NCI-H2171 treated with DMSO at 0.1 percent for 48 hours (cell line): ENCODE measurements at regions not wholly inside any gene's neighbourhood (a gene's known extent, or its start where the extent isn't known, plus 50 kb on each side); places are given as distances from the start of the nearest gene placed in this dataset.

Experiments
- DNase-seq: peaks from one replicate; lab custom pipeline; 2025; lab: John Stamatoyannopoulos, UW

DNA sequence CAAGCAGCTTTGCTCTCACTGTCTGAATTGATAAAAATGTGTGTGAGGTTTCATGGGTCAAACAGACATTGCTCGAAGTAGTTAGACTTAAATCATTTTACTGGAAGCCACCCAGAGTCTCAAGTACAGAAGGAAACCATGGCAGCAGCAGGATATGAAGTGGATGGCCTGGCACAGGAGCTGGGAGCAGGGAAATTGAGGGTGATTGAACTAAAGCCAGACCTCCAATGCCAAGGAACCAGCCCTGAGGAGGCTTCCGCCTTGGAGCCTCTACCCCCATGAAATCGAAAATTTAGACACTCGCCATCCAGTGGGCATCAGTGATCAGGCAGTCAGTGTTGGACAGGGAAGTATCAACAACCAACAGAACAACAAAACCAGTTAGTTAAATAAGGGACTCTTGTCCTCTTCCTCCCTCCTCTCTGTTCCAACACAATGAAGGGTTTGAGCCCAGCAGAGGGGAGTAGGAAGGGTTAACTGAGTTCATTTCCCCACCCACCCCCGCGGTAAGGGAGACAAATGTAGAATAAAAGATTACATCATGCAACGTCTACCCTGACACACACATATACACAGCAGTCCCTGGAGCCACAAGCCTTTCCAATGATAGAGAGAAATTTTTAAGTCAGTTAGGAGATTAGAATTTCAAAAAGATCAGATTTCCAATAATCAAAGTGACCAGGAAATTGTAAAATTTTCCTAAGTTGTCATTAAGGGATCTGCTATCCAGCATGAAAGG is 156.3 kb downstream of the SLC16A9 start:
- no peak for DNase-seq

DNA sequence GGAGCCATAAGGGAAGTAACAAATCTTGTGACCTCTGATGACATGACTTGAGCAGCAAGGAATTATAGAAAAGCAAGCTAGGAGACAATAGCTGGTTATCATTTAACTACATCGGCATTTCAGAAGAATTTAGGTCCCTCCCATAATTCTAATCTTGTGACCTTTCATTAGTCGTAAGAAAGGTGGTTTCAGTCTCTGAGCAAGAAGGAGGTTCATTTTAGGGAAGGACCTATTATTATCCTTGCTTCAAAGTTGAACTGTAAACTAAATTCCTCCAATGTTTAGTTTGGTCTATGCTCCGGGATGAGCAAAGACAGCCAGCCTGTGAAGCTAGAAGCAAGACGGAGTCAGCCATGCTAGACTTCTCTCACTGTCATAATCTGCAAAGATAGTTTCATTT is 159.6 kb downstream of the SLC16A9 start:
- DNase-seq = no peak

DNA sequence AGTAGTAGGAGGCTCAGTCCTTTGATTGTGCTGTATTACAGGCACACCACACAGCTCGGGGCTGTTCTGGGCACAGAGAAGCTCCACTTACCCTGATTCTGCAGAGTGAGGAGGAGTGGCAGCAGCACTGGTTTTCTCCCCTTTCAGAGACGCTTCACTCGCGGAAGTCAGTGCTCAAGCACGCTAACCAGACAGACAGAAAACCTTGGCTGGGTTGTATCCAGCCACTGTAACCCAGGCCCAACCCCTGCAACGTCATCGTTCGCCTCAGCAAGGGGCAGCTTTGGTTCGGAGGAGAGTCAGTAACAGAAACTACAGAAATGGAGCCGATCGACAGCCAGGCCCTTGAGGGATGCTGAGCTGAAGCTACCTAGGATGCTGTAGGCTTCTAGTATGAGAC is 171.0 kb downstream of the SLC16A9 start:
- DNase-seq = no peak

DNA sequence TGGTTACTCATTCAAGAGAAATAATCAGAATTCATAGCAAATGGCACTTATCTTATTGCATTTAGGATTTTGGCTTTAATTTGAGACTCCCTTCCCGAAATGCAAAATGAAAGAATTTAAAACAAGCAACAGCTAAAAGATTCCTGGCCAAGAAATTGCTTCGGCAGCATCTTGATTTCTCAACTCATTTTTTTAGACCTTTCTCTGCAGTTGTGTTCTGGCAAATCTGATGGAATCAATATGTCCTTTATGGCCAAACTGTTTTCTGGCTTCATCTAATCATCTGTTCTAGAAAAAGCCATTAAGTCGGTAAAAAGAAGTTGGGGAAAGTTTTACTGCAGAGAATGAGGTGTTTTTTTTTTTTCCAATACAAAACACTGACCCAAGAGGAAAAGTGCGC is 172.1 kb downstream of the SLC16A9 start:
- no peak for DNase-seq

DNA sequence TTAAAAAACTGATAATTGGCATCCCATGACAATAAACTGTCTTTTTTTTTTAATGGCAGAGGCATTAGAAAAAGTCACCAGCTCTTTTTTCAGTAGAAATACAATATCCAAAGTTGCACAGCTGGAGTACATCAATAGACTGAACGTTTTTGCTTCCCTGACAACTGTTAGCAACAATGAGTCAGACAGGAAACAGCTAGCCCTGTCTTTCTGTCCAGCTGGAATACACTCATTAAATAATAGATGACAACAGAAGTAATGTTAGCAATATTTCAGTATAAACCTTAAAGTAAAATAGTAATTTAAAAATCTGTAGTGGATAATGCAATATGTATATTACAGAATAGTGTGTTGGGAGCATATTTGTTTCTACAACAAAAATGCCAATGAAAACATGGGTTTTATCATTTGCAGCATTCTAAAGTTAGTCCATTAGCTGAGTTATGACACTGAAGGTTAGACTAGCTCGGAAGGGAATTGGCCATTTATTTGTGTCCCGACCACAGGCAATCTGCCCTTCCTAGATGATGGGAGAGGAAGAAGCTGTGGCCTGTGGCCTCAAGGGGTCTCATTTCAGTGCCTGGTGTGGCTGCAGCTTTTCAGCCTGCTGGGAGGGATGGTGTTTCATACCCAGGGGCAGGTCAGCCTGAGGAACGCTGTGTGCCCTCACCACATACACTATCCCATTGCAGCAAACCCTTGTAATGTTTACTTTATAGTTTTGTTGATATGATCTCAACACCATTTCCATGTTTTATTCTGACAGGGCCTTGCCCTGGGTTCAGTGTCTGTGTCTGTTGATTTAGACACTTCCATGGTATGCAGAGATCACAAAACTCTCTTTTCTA is 173.3 kb downstream of the SLC16A9 start:
- no peak for DNase-seq

DNA sequence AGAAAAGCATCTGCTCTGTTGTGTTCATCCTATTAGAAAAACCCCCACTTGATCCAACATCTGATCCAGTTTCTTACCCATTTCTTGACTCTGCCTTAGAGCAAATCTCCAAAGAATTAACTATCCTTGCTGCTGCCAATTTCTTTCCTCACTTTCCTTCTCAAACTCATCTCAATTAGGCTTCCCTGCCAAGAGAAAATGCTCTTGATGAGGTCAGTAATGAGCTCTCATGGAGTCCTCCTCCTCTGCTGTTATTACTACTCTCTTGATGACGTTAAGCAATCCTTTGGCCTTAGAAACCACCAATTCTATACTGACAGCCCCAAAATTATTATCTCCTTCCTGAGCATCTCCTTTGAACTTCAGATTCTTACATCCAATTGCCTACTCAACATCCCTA is 162.0 kb upstream of the FAM13C start:
- DNase-seq = no peak

DNA sequence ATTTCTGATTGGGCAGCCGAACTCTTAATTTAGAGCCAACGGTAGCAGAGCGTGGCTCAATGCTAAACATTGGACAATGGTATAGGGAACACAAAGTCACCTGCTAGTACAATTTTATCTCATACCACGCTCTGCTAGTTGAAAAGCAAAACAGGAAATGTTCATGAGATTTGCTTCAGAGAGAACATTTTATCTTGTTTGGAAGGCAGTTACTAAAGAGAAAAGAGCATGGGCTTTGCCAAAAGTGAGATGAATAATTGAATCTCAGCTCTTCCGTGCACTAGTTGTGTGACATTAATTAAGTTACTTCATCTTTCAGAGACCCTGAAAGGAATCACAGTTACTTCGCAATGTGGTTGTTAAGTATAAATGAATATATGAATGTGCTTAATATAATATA is 161.5 kb upstream of the FAM13C start:
- no peak for DNase-seq

DNA sequence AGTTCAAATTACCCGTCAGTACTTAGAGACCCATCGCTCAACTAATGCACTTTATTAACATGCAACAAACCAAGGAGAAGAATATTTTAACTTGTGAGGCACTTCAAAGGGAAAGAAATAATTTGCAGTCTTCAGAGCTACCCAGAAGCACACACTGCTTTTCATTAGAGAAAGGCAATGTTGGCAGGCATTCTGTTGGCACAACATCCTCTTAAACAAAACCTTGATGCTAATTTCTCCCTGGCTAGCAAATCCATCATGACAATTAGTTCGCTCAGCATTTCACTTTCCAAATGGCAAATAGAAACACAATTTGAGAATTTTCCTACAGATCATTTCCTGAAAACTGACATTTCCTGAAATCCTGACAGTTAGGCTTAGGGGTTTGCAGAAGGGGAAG is 155.6 kb upstream of the FAM13C start:
- no peak for DNase-seq

DNA sequence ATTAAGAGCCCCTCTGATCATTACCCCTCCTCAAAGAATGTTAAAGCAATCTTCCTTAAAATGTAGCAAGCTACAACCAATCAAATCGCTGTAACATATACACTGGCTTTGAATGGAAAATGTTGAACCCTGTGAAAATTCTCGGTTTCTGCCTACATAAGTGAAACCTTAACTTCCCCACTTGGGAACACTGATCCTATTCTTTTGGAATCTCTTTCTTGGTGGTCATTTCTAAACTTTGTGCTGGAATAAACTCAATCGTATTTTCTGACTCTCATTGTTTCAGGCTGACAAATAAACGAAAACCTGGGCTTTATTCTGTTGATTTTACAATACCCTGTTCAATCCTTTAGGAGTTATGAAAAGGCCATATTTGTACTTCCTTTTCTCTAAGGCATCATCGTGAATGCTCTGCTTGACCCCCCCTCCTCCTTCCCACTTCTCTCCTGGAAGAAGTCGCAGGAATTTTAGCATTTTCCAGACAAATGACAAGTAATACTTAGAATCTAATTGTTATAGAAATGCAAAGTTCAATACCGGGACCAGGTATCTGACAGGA is 155.1 kb upstream of the FAM13C start:
- DNase-seq = no peak

DNA sequence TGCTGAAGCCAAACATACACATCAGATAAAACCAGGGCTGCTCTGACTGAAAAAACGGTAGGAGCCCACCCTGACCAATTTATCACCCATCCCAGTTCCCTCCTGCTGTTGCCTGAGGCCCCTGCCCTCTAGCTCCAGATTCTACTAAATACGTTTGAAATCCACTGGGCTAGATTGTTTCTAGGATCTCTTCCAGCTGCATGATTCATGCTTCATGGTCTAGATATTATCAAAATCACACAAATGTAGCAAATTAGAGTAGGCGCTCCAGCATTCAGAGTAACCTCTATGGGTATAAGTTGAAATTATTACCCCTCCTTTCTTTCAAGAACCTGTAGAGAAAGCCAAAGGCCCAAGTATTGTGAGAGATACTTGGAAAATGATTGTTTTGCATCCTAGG is 151.2 kb upstream of the FAM13C start:
- DNase-seq = no peak

DNA sequence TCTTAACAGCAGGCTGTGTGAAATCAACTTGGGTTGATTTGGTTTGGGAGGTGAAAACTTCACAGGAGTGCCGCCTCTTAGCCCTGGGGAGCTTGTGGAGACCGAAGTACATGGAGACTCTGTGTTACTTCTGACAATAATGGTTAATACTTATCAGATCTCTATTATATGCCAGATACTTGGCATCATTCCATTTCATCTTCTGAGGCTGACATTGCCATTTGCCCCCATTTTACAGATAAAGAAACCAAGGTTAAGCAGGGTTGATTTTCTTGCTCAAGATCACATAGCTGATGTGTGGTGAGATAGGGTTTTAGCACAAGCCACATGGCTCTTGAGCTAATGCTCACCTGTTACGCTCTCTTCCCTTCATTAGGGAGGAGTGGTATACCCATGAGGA is 150.6 kb upstream of the FAM13C start:
- DNase-seq = no peak

DNA sequence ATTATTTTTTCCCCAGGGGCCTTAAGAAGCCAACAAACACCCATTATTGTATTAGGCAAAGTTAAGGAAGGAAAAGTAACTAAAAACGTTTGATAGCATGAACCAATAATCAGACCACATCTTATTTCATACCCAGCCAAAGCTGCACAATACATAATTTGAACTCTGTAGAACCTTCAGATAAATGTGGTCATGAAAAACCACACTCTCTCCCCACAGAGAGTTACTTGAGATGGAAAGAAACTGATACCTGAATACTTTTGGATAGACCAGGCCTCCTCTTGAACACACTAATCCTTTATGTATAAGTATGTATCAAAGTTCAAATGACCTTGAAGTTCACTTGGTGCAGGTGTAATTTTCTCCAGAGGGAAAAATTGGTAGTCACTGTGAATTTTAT is 146.6 kb upstream of the FAM13C start:
- no peak for DNase-seq

DNA sequence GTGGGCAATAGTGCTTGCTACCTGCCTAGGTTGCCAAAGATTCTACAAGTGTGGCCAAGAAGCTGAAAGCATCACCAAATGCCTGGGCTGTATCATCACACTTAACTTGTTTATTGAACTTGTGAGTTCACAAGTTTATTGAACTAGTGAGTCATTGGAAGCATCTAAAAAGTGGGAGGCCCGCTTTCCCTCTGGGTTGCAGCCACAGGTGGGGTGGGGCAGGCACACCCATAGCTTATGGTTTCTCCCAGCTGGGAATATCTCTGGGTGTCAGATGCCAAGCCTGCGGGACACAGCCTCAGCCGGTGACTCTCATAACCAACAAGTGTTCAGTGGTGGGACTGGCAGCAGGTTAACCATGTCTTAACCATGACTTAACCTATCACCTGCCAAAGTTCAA is 145.9 kb upstream of the FAM13C start:
- no peak for DNase-seq

DNA sequence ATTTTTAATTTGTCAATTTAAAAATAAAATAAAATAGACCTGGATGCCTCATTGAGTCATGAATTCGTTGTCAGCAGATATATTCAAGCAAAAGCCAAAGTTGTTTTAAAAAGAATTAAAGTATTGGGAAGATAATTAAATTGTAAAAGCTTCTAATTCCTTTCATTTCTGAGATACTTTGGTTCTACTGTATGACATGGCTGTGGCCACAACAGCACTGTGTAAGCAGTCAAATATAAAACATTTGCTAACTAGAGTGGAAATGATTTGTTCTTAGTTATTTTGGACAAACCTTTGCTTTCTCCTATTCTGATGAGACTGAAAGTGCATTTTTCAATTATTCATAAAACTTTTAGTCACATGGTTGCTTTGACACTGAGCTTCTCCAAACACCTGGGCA is 143.6 kb upstream of the FAM13C start:
- no peak for DNase-seq

DNA sequence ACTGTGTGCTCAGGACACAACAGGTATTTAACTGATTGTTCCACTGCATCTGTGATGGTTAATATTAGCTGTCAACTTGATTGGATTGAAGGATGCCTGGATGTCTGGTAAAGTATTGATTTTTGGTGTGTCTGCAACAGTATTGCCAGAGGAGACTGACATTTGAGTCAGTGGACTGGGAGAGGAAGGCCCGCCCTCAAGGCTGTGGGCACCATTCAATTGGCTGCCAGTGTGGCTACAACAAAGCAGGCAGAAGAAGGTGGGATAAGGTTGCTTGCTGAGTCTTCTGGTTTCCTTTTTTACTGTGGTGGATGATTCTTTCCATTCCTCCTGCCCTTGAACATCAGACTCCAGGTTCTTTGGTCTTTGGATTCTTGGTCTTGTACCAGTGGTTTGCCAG is 137.1 kb upstream of the FAM13C start:
- no peak for DNase-seq

DNA sequence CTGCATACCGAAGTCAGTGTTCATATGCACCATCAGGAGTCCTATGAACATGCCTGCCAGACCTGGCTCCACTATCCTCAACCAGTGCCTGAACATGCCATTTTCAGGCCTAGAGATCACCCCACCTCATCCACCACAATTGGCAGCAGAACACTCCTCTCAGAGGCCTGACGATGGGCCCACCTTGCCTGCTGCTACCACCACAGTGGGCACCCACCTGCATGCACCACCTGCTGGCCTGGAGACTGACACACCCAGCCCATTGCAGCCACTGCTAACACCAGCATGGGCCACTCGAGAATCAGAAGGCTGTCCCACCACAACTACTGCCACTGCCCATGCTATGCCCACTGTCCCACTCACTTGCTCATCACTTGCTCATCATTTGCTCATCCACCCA is 130.7 kb upstream of the FAM13C start:
- DNase-seq = no peak

DNA sequence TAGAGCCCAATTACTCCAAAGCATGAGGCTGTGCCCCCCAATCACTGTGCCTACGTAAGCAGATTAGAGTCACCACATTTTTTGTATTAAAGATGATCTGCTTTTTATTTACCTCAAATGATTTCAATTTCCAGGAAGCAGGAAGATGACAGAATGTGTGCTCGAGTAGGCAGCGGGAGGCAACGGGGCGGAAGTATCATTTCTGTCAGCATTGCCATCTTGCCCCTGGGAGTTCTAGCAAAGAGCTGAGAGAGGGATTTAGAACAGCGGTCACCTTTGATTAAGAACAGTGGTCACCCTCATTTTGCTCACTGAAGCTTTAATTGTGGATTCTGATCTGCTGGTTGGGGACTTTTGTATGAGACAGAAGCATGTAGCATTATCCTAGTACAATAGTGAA is 117.1 kb upstream of the FAM13C start:
- DNase-seq = no peak

DNA sequence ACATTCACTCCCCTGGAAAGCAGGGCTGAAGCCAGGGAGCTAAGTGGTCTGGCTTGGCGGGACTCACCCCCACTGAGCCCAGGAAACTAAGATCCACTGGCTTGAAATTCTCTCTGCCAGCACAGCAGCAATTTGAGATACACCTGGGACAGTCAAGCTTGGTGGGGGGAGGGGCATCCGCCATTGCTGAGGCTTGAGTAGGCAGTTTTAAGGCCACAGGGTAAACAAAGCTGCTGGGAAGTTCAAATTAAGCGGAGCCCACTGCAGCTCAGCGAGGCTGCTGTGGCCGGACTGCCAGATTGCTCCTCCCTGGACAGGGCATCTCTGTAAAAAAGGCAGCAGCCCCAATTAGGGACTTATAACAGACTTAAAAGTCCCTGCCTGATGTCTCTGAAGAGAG is 108.2 kb upstream of the FAM13C start:
- DNase-seq = peak; percentile 1

DNA sequence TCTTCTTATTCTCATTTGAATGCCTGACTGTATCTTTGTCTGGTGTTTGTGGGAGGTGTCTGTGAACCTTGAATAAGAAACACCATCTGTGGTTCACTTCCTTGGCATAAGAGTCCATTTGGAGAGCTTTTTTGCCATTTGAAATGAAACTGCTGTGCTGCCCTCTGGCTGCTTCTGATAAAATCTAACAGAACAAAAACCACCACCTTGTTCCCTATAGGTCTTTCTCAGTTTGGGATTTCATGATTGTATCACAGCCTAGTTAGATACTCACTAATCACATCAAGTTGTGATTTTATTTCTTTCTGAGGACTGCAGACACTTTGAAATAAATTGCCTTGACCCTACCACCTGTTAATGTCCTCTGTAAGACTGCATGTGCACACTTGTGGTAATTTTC is 102.7 kb upstream of the FAM13C start:
- no peak for DNase-seq

DNA sequence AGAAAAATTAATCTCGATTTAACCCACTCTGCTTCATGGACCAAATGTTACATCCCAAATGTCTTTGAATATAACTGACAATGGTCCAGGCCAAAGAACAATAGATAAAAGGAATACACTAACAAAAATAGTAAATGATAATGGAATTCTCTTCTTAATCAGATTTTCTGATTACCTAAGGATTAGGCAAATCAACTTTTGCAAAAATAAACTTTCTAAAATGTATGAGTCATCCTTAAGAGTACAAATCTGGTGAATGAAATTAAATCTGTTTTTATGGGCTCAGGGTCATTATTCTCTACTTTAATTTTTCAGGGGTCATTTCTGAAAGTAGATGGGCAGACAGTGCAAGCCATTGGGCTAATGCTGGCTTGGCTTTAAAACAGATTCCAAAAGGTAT is 102.1 kb upstream of the FAM13C start:
- DNase-seq = no peak

DNA sequence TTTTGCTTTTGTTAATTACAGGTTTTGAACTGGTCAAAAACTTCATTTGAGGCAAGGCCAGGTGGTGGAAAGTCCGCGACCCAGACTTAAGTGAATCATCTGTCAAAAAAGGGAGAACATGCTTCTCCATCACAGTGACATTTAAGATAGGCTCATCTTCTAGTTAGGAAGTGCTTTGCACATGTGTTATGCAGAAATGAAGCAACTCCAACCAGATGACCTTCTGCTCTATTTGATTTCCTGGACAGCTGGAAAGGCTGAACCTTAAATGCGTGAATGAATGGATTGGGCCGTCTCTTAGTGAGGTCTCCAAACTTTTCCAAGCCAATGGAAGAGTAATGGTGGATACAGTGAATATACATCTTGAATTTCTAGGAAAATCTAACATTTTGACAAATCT is 101.6 kb upstream of the FAM13C start:
- DNase-seq = no peak

DNA sequence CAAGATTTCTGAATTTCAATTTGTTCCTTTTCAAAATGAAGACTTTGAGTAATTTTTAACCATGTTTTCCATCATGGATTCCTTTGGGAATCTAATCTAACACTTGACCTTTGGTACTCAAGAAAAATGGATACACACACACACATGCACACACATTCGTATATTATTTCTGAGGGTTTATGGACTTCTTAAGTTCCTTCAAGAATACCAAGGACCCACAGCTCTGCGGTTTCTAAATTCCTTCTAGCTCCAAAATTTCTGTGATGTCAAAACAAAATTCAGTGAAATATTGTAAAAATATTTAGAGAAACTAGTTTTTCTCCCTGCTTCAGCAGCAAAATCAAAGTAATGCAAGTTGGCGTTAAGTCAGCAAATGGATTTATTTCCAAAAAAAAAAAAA is 98.3 kb upstream of the FAM13C start:
- DNase-seq = no peak

DNA sequence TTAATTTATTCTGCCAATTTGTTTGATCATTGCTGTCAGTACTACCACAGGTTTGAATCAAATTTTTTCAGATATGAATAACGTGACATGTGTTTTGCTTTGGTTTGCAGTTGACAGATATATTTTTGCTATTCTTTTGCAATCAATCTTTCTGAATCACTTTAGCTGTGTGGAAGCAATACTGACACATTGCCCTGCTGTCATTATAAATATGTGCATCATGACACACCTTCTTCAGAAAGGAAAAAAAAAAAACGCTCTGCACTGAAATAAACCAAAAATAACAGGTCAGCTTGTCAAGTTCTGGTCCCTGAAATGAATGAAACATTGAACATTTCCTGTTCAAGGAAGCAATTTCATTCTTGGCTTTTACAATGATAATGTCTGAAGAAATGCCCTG is 93.8 kb upstream of the FAM13C start:
- no peak for DNase-seq
